ENCODE measurements at regions not wholly inside any gene's neighbourhood (a gene's known extent, or its start where the extent isn't known, plus 50 kb on each side); places are given as distances from the start of the nearest gene placed in this dataset.
"Not testable (repeated sequence)": the region's sequence is repeated elsewhere in the genome, so short reads cannot be mapped to it uniquely, and the experiment has no call there.

DNA sequence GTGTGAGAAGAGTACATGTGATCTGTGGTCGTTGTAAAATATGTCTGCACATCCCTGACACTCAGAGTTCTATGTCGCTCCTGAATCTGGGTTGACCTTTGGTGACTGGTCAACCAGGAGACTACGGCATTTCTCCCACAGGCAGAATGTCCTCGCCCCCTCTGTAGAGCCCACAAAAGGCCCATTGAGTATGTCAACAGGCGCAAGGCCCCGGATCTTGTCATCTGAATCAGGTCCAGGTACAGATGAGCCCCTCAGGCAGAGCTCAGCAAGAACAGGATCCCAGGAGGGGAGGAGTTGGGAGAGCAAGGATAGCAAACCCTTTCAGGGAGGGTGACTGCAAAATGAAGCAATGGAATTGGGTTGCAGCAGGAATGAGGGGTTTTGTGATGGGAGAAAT, 126.5 kb downstream of the MATN1 start:
- peaks cover 10% of the 10 kb centered on the region for H3K27me3 Mint-ChIP-seq
- H3K4me3 Mint-ChIP-seq: no peak overlapping the region
- DNase-seq (ENCODE audit: low spot score in 2 of 2) (no peak), ATAC-seq (ENCODE audit: low read depth) (no peak)
- no peak overlapping the region for H3K27ac Mint-ChIP-seq
- H3K9me3 Mint-ChIP-seq: peaks cover 7% of the 10 kb centered on the region
- no peaks in the 10 kb centered on the region for H3K4me1 Mint-ChIP-seq
- no peaks in the 10 kb centered on the region for H3K36me3 Mint-ChIP-seq

DNA sequence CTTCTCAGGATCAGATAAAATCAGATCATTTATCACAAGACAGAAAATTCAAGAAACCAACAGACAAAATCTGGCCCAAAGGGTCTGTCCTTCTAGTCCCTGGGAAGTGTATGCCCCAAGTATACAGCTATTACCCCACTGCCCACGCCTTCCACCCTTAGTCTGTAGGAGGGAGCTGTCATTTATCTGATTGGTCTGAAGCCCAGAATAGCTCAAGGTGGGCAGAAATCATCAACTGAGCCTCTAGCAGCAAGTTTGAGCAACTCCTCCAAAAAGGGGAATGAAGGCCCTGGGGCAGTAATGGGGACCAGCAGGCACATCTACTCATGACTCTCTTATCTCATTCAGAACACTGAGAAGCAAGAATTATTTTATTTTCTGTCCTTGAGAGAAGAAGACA, 126.9 kb downstream of the MATN1 start:
- no peak overlapping the region for H3K27ac Mint-ChIP-seq
- ATAC-seq (ENCODE audit: low read depth) (no peak), DNase-seq (ENCODE audit: low spot score in 2 of 2) (no peak)
- peaks cover 9% of the 10 kb centered on the region for H3K27me3 Mint-ChIP-seq
- peaks cover 9% of the 10 kb centered on the region for H3K9me3 Mint-ChIP-seq
- no peaks in the 10 kb centered on the region for H3K36me3 Mint-ChIP-seq
- H3K4me1 Mint-ChIP-seq: no peaks in the 10 kb centered on the region
- H3K4me3 Mint-ChIP-seq: no peak overlapping the region

DNA sequence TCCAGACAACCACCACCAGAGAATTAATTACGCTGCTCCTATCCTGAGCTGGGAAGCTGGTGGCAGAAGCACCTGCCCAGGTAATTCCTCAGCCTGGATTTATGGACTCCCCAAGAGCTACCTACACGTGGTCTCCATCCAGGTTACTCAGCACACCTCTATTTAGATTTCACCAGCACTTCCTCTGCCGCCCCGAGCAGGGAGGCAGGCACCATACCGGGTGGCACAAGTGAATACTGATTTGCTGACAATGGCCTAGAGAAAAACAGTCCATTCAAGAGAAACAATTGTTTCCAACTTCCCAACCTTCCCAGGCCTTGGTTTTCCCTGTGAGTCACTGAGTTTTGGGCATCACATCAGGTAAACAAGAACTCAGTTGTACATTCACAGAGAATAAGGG, 134.3 kb downstream of the MATN1 start:
- no peak for ATAC-seq (ENCODE audit: low read depth)
- no peak overlapping the region for H3K27ac Mint-ChIP-seq
- H3K36me3 Mint-ChIP-seq: peaks cover 1% of the 10 kb centered on the region
- H3K4me3 Mint-ChIP-seq: no peak overlapping the region
- no peaks in the 10 kb centered on the region for H3K4me1 Mint-ChIP-seq
- peaks cover 11% of the 10 kb centered on the region for H3K9me3 Mint-ChIP-seq
- peaks cover 29% of the 10 kb centered on the region for H3K27me3 Mint-ChIP-seq
- no peak for DNase-seq (ENCODE audit: low spot score in 2 of 2)

DNA sequence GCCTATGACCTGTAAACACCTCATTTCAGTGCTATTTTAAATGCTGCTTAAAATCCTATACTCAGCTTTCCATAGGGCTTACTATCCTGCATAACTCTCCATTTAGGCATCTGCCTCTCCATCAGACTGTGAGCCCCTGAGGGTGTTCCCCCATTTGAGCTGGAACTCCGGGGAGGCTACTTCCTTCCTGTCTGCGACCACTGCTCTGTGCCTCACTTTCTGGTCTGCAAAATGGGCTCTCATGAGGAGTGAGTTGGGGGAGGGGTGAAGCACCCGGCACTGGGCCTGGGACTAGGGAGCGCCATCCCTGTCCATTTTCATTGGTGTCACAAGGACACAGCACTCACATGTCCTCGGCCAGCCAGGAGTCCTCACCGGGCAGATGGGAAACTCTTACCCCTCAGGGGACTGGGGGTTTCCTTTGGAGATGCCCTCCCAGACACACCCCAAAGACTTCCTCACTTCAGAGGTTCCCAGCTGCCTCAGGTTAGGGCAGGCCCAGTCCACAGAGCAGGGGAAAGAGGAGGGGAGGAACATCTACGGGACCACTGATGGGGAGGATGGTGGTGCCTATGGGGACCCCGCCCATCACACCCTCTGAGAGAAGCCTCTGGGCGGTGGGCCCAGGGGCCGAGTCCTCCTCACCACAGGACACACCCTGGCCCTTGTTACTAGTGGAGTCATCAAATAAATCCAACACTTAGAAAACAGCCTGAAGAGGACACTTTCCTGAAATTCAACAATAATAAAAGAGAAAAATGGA, 134.9 kb downstream of the MATN1 start:
- H3K4me3 Mint-ChIP-seq: no peak overlapping the region
- H3K36me3 Mint-ChIP-seq: peaks cover 1% of the 10 kb centered on the region
- H3K4me1 Mint-ChIP-seq: no peaks in the 10 kb centered on the region
- DNase-seq (ENCODE audit: low spot score in 2 of 2): no peak
- peaks cover 11% of the 10 kb centered on the region for H3K9me3 Mint-ChIP-seq
- H3K27me3 Mint-ChIP-seq: peaks cover 26% of the 10 kb centered on the region
- no peak overlapping the region for H3K27ac Mint-ChIP-seq
- ATAC-seq (ENCODE audit: low read depth): no peak

DNA sequence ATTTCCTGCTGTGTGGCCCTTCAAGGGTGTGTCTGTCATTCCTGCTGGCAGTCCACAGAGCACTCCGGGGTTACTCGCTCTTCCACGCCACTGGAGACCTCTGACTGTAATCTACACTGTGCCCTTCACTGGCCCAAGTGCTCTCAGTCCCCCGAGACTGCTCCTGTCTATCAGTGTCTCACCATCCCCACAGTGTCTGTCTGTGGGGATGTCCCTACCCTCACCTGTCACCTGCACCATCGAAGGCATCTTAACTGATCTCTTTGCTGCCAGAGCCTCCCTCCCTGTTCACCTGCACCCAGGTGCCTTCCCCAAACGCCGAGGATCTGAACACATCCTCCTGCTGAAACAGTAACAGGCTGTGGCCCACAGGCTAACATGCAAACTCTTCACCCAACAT, 136.7 kb downstream of the MATN1 start:
- no peak overlapping the region for H3K27ac Mint-ChIP-seq
- ATAC-seq (ENCODE audit: low read depth) (no peak), DNase-seq (ENCODE audit: low spot score in 2 of 2) (no peak)
- H3K4me1 Mint-ChIP-seq: no peaks in the 10 kb centered on the region
- H3K27me3 Mint-ChIP-seq: peaks cover 28% of the 10 kb centered on the region
- no peak overlapping the region for H3K4me3 Mint-ChIP-seq
- peaks cover 3% of the 10 kb centered on the region for H3K36me3 Mint-ChIP-seq
- H3K9me3 Mint-ChIP-seq: peaks cover 13% of the 10 kb centered on the region

DNA sequence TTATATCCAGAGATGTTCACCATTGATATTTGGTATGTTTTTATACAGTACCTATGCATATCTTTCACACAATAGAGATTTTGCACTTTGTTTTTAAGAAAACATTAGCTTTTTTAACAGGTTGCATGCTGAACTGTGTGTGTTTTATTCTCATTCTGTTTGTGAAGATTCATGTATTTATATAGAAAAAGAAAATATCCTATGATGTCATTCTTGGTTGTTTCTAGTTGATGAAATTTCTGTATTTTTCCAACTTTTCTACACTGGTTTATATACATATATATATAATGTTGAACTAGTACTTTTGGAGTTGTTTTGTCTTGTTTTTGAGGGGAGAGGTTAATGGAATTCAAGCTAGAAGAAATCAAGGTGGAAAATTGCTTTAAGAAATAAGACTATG, 143.8 kb downstream of the MATN1 start:
- peaks cover 4% of the 10 kb centered on the region for H3K27me3 Mint-ChIP-seq
- no peaks in the 10 kb centered on the region for H3K4me1 Mint-ChIP-seq
- DNase-seq (ENCODE audit: low spot score in 2 of 2): no peak
- peaks cover 12% of the 10 kb centered on the region for H3K9me3 Mint-ChIP-seq
- H3K4me3 Mint-ChIP-seq: no peak overlapping the region
- no peak for ATAC-seq (ENCODE audit: low read depth)
- no peak overlapping the region for H3K27ac Mint-ChIP-seq
- H3K36me3 Mint-ChIP-seq: peaks cover 3% of the 10 kb centered on the region

DNA sequence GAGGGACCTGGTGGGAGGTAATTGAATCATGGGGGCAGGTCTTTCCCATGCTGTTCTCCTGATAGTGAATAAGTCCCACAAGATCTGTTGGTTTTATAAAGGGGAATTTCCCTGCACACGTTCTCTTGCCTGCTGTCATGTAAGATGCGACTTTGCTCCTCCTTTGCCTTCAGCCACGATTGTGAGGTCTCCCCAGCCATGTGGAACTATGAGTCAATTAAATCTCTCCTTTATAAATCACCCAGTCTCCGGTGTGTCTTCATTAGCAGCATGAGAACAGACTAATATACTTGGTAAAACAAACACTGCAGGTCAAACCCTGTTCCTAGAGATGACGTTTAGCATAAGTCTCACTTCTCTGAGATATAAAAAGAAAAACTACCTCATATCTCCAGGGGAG, 148.3 kb downstream of the MATN1 start:
- H3K4me3 Mint-ChIP-seq: no peak overlapping the region
- no peaks in the 10 kb centered on the region for H3K36me3 Mint-ChIP-seq
- DNase-seq (ENCODE audit: low spot score in 2 of 2) (no peak), ATAC-seq (ENCODE audit: low read depth) (no peak)
- no peaks in the 10 kb centered on the region for H3K4me1 Mint-ChIP-seq
- H3K9me3 Mint-ChIP-seq: no peaks in the 10 kb centered on the region
- peaks cover 9% of the 10 kb centered on the region for H3K27me3 Mint-ChIP-seq
- no peak overlapping the region for H3K27ac Mint-ChIP-seq

DNA sequence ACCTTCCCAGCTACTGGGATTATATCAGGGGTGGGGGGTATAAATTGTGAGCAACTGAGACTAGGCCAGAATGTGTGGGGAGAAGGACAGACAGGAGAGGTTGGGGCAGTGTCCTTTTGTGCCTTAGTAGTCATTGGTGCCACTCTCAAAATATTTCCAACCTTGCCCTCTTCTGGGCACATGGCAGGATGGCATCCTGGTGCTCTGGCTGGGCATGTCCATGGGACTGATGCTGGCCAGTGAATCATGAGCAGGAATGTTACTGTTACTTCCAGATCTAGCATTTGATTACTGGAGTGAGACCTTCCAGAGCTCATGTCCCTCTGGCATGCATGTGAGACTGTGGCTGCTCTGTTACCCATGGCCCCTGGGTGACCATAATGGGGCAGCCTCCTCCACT, 151.2 kb downstream of the MATN1 start:
- H3K27me3 Mint-ChIP-seq: peaks cover 16% of the 10 kb centered on the region
- no peak overlapping the region for H3K27ac Mint-ChIP-seq
- DNase-seq (ENCODE audit: low spot score in 2 of 2): no peak
- no peaks in the 10 kb centered on the region for H3K4me1 Mint-ChIP-seq
- no peaks in the 10 kb centered on the region for H3K36me3 Mint-ChIP-seq
- no peak for ATAC-seq (ENCODE audit: low read depth)
- no peaks in the 10 kb centered on the region for H3K9me3 Mint-ChIP-seq
- no peak overlapping the region for H3K4me3 Mint-ChIP-seq

DNA sequence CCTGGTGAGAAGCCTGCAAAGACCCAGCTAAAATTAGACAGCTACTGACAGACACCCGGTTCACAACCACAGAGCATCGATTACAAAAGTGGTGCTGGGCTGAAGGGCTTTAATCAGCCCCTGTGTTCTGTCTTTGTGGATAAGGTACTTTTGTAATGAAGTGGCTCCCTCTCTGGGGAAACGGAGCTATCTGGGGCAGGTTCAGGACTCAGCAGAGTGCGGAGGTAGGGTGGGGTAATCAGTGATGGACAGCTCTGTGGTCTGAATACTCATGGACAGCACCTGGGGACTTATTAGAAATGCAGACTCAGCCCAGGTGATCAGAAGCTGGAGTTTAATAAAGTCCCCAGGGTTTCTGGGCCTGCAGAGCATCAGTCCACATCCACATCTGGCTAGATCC, 152.0 kb downstream of the MATN1 start:
- Mint-ChIP-seq H3K4me3 (no peak overlapping the region), H3K4me1 (no peaks in the 10 kb centered on the region), H3K36me3 (no peaks in the 10 kb centered on the region)

DNA sequence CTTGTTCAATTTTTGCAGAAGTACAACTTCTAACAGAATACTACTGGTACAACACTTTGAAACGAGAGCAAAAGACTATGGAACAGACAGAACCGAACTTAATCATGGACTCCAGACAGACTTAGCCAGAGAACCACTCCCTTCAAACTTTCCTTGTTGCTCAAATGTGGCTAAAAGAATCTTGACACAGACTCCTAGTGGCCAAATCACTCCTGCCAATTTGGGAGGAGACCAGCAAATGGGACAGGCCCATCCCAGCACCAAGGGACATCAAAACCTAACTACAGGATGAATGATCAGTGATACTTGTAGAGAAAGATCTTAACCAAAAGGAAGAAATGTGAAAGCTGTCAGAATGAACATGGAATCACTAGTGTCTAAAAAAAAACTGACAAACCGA, 154.0 kb downstream of the MATN1 start:
- no peak overlapping the region for H3K27ac Mint-ChIP-seq
- peaks cover 4% of the 10 kb centered on the region for H3K9me3 Mint-ChIP-seq
- ATAC-seq (ENCODE audit: low read depth): no peak
- no peaks in the 10 kb centered on the region for H3K4me1 Mint-ChIP-seq
- no peak for DNase-seq (ENCODE audit: low spot score in 2 of 2)
- no peak overlapping the region for H3K4me3 Mint-ChIP-seq
- peaks cover 14% of the 10 kb centered on the region for H3K27me3 Mint-ChIP-seq
- H3K36me3 Mint-ChIP-seq: no peaks in the 10 kb centered on the region

More for the DNA sequence above, 152.0 kb downstream of the MATN1 start:
- ATAC-seq (ENCODE audit: low read depth) (no peak), DNase-seq (ENCODE audit: low spot score in 2 of 2) (no peak)
- Mint-ChIP-seq H3K9me3 (no peaks in the 10 kb centered on the region), H3K27me3 (peaks cover 16% of the 10 kb centered on the region), H3K27ac (no peak overlapping the region)

DNA sequence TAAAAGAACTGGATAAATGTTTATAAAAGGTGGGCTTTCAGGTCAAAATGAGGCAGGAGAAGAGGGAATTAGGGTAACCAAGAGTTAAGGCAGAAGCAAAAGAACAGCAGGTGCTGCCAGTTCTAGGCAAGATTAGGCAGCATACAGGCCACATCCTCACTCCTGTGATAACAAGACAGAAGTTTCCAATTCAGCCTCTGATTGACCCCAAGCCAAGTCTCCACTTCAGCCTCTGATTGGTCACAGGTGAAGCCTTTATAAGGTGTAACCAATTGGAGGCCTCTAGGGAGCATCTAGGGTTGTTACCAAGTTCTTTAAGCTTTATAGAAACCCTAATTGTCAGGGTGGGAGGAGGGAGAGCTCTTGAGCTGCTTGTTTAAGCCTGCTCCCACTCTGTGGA, 160.8 kb downstream of the MATN1 start:
- Mint-ChIP-seq H3K4me1 (no peaks in the 10 kb centered on the region), H3K27ac (no peak overlapping the region), H3K4me3 (no peak overlapping the region), H3K9me3 (peaks cover 11% of the 10 kb centered on the region), H3K27me3 (no peaks in the 10 kb centered on the region), H3K36me3 (peaks cover 2% of the 10 kb centered on the region)
- DNase-seq (ENCODE audit: low spot score in 2 of 2) (no peak), ATAC-seq (ENCODE audit: low read depth) (no peak)

DNA sequence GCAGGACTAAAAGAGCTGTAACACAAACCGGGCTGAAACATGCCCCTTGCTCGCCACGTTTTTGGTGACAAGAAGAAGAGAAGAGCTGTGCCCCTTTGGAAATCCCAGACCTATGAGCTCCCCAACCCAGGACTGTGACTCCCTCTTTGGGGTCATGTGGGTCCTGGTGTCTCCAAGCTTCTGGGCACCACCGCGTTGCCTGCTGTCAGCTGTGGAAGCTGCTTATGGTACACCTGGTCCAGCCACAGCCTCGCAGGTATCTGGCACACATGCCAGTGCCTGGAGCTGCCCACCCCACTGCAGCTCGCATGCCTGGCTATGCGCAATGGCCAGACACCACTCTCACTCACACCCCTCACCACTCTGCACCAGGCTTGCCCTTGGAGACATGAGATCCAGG, 171.8 kb downstream of the MATN1 start:
- peaks cover 11% of the 10 kb centered on the region for H3K27me3 Mint-ChIP-seq
- H3K9me3 Mint-ChIP-seq: peaks cover 4% of the 10 kb centered on the region
- H3K27ac Mint-ChIP-seq: no peak overlapping the region
- H3K4me1 Mint-ChIP-seq: no peaks in the 10 kb centered on the region
- ATAC-seq (ENCODE audit: low read depth) (no peak), DNase-seq (ENCODE audit: low spot score in 2 of 2) (no peak)
- no peak overlapping the region for H3K4me3 Mint-ChIP-seq
- no peaks in the 10 kb centered on the region for H3K36me3 Mint-ChIP-seq

DNA sequence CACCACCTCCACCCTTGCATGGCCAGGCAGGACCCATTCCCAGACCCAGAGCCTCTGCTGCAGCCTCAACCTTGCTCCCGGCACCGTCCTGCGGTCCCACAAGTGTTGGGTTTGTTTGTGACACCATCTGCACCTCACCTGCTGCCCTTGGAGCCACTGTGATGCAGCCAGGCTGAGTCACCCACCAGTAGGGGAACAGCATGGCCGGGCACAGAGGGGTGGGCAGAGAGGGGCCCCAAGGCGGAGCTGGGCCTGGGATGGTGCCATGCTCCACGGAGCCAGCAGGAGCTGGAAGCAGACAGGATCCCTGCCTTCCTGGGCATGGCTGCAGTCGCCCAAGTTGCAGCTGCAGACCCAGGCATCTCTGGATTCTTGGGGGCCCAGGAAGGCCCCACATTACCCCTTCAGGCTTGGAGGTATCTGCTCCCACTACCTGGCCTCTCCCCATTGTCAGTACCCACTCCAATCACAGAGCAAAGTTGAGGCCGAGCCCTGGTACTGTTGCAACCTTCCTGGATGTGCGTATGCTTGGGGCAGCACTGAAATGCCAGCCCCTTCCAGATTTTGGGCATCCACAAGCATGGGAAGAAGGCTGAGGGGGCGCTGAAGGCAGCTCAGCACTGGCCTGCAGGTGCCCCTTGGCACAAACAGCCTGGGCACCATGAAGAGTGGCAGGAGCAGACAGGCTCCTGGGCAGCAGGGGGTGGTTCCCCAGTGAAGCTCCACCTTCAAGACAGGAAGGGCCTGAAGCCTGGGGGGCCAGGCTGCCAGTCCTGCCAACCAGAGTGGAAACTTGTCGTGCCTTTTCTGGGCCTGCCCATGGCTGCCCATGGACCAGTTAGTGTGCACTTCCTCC, 172.8 kb downstream of the MATN1 start:
- no peak overlapping the region for H3K27ac Mint-ChIP-seq
- no peak overlapping the region for H3K4me3 Mint-ChIP-seq
- H3K9me3 Mint-ChIP-seq: peaks cover 2% of the 10 kb centered on the region
- no peaks in the 10 kb centered on the region for H3K36me3 Mint-ChIP-seq
- no peak for ATAC-seq (ENCODE audit: low read depth)
- no peak for DNase-seq (ENCODE audit: low spot score in 2 of 2)
- H3K4me1 Mint-ChIP-seq: no peaks in the 10 kb centered on the region
- H3K27me3 Mint-ChIP-seq: peaks cover 11% of the 10 kb centered on the region

DNA sequence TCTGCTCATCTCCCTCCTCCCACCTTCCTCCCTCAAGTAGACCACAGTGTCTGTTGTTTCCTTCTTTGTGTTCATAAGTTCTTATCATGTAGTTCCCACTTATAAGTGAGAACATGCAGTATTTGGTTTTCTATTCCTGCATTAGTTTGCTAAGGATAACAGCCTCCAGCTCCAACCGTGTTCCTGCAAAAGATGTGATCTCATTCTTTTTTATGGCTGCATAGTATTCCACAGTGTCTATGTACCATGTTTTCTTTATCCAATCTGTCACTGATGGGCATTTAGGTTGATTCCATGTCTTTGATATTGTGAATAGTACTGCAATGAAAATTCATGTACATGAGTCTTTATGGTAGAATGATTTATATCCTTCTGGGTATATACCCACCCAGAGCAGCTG, 173.5 kb downstream of the MATN1 start:
- not testable (repeated sequence) for H3K4me1 Mint-ChIP-seq; H3K27me3 Mint-ChIP-seq; ATAC-seq (ENCODE audit: low read depth); DNase-seq (ENCODE audit: low spot score in 2 of 2); H3K9me3 Mint-ChIP-seq; H3K4me3 Mint-ChIP-seq; H3K27ac Mint-ChIP-seq; H3K36me3 Mint-ChIP-seq

All from memory B cell (primary cell).